Activated CD4-positive, alpha-beta T cell treated with anti-CD3 and anti-CD28 coated beads, Interleukin-2, amount 10 ng/mL, durations not matched to agents 24 days and 14 days (primary cell): ENCODE measurements at regions not wholly inside any gene's neighbourhood (a gene's known extent, or its start where the extent isn't known, plus 50 kb on each side); places are given as distances from the start of the nearest gene placed in this dataset.

Experiments used
- DNase-seq: peaks from one replicate; pipeline ENCODE4 v3.0.0; 2022
- H3K27ac Mint-ChIP-seq: one replicate; pipeline ENCODE4 v1.8.0; 2022; ENCODE audit warnings: mild to moderate bottlenecking, mixed read lengths
- H3K27me3 Mint-ChIP-seq: one replicate; pipeline ENCODE4 v1.8.0; 2022; ENCODE audit warnings: mixed read lengths
- H3K36me3 Mint-ChIP-seq: one replicate; pipeline ENCODE4 v1.8.0; 2022; ENCODE audit warnings: low read depth, mild to moderate bottlenecking, mixed read lengths
- H3K4me1 Mint-ChIP-seq: one replicate; pipeline ENCODE4 v1.8.0; 2021; ENCODE audit warnings: mixed read lengths
- H3K4me3 Mint-ChIP-seq: one replicate; pipeline ENCODE4 v1.8.0; 2022; ENCODE audit warnings: mild to moderate bottlenecking, moderate library complexity, mixed read lengths
- H3K9me3 Mint-ChIP-seq: one replicate; pipeline ENCODE4 v1.8.0; 2021; ENCODE audit warnings: mixed read lengths
- intact Hi-C: fragments of 100-400 bp; cut with micrococcal nuclease; formaldehyde crosslinking; loops from one replicate; pipeline ENCODE4 v1.15.1; 2023

DNA sequence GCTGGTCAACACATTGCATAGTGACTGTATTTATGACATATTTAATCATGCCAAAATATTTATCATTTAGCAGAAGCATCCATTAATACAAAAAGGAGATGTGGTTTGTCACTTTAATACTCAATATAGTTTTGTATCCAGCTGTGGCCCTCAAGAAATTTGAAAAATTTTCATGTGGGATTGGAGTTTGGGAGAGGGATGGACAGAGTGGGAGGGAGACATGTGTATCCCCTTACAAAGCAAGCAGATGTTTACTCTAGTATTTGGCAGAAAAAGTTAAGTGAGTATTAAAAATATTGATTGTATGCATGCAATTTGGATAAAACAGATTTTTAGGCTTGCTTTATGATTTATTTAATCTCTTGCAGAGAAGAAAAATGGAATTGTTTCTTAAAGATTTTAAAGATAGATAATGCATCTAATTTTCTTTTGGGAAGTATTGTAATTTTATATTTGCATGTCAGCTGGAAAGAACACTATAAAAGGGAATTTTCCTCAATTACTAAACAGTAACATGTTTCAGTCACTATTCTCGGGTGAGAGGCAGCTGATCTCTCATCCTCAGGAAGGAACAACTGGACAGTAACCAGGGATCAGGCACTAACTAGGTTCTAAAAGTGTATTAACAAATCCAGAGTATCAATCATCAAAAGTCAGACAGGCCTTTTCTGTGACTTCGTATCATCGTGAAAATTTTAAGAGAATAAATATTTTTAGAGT is 1184.7 kb upstream of the NXPH2 start:
- no peak for DNase-seq
- intact Hi-C loops = no loop called here
- peaks cover 6% of the 10 kb centered on the region for H3K9me3 Mint-ChIP-seq
- no peaks in the 10 kb centered on the region for H3K27me3 Mint-ChIP-seq
- H3K27ac Mint-ChIP-seq = no peak overlapping the region
- no peak overlapping the region for H3K4me3 Mint-ChIP-seq
- H3K36me3 Mint-ChIP-seq = no peaks in the 10 kb centered on the region
- H3K4me1 Mint-ChIP-seq = no peaks in the 10 kb centered on the region

DNA sequence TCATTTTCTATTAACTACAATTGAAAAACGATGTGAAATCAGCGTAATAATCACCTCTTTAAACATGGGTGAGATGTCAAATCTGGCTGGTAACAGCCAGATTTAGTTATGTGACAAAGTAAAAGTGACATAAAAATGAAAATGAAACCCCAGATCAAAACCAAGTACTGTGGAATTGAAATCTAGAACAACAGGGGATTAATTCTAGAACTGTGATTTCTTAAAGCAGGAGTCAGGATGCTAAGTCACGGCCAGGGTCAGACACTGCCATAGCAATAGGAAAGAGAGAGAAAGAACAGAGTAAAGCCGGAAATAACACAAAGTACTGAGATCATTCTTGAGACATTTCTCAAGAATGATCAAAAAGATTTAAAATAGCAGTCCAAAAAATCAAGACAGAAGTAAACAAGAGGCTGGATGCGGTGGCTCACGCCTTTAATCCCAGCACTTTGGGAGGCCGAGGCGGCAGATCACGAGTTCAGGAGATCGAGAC is 1183.7 kb upstream of the NXPH2 start:
- intact Hi-C loops = no loop called here

DNA sequence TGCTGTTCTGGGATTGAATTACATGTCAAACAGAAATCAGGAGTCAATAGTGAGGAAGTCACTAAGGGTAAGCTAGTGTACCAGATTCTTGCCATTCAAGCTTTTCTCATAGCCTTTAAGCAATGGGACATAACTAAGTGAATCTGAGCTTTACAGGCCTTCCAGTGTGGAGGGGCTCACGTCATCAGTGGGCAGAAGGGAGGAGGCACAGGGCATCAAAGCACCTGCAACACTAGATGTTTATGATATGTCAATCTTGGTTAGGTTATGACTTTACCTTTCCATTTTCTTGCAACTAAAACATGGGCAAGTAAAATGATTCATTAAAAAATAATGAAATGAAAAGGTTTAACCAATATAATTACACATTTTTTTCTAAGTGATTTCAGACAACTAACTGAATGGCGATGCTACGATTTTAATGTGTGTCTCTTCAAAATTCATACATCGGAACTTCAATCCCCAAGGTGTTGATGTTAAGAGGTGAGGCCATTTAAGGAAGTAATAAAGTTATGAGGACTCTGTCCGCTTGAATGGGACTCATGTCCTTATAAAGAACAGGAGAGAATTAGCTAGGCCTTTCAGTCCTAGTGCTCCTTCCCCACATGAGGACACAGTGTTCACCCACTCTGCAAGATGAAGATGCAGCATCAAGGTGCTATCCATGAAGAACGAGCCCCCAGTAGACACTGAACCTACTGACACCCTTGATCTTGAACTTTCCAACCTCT is 1169.2 kb upstream of the NXPH2 start:
- H3K27ac Mint-ChIP-seq = no peak overlapping the region
- intact Hi-C loops = no loop called here
- peaks cover 5% of the 10 kb centered on the region for H3K9me3 Mint-ChIP-seq
- no peaks in the 10 kb centered on the region for H3K36me3 Mint-ChIP-seq
- DNase-seq = no peak
- no peak overlapping the region for H3K4me3 Mint-ChIP-seq
- no peaks in the 10 kb centered on the region for H3K27me3 Mint-ChIP-seq
- H3K4me1 Mint-ChIP-seq = no peaks in the 10 kb centered on the region

More for the DNA sequence above, 1183.7 kb upstream of the NXPH2 start:
- no peaks in the 10 kb centered on the region for H3K4me1 Mint-ChIP-seq
- peaks cover 6% of the 10 kb centered on the region for H3K9me3 Mint-ChIP-seq
- no peak overlapping the region for H3K4me3 Mint-ChIP-seq
- no peak for DNase-seq
- H3K27ac Mint-ChIP-seq = no peak overlapping the region
- H3K27me3 Mint-ChIP-seq = no peaks in the 10 kb centered on the region
- H3K36me3 Mint-ChIP-seq = no peaks in the 10 kb centered on the region

DNA sequence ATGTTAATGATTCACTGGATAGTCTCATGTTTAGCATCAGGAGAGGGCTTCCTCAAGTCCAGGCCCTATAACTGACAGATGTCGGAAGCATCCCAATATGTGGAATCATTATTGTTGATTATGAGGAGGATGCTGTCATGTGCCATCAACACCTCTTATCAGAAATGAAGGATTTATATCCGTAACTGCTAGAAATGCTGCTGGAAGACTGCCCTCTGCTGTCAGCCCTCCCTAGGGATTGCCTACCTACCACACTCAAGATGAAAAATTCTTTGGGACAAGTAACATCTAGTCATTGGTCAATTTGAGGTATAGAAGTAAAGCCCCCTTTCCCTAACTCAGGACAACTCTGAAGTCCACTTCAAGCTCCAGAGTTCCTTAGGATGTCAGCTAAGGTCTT is 1166.5 kb upstream of the NXPH2 start:
- DNase-seq = no peak
- no peak overlapping the region for H3K27ac Mint-ChIP-seq
- intact Hi-C loops = no loop called here
- no peaks in the 10 kb centered on the region for H3K4me1 Mint-ChIP-seq
- H3K36me3 Mint-ChIP-seq = no peaks in the 10 kb centered on the region
- no peak overlapping the region for H3K4me3 Mint-ChIP-seq
- H3K27me3 Mint-ChIP-seq = no peaks in the 10 kb centered on the region
- peaks cover 5% of the 10 kb centered on the region for H3K9me3 Mint-ChIP-seq

DNA sequence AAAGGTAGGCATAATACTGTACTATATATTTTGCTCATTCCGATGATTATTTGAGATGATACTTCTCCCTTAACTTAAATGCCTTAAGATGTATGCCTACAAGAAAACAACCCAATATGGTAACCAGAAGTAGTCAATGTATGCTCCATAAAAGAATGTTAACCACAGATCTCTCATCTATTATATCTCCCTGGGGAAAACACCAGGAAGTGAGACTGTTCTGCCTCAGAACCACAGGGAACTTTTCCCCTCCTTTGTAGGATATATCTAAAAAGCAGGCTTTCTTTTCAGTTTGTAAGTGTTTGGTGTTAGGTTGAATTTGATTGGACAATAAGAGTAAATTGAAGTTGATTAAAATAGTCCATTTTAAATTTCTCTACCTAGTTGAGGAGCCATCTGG is 1160.5 kb upstream of the NXPH2 start:
- Mint-ChIP-seq H3K27me3 (no peaks in the 10 kb centered on the region), H3K36me3 (no peaks in the 10 kb centered on the region), H3K4me3 (no peak overlapping the region), H3K27ac (no peak overlapping the region), H3K4me1 (no peaks in the 10 kb centered on the region), H3K9me3 (peaks cover 3% of the 10 kb centered on the region)
- intact Hi-C loops = no loop called here
- DNase-seq = no peak

DNA sequence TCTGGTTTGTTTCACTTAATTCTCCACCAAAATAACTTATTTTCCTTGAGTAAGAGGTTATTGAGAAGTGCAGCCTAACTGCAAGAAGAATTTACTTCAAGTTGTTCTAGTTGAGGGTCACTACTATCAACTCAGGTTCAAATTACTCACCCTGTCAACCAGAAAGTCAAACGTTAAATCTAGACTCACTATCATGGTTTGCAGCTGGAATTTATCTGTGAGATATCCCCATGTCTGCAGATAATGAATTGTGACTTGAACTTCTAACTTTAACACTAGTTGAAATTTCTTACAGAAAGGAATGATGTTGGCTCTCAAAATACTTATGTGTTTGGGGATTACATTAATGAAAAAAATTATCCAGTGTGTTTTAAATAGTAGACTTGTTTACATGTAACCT is 1145.7 kb upstream of the NXPH2 start:
- H3K4me3 Mint-ChIP-seq = no peak overlapping the region
- intact Hi-C loops = no loop called here
- no peak for DNase-seq
- no peaks in the 10 kb centered on the region for H3K27me3 Mint-ChIP-seq
- H3K9me3 Mint-ChIP-seq = no peaks in the 10 kb centered on the region
- H3K27ac Mint-ChIP-seq = no peak overlapping the region
- no peaks in the 10 kb centered on the region for H3K36me3 Mint-ChIP-seq
- no peaks in the 10 kb centered on the region for H3K4me1 Mint-ChIP-seq

DNA sequence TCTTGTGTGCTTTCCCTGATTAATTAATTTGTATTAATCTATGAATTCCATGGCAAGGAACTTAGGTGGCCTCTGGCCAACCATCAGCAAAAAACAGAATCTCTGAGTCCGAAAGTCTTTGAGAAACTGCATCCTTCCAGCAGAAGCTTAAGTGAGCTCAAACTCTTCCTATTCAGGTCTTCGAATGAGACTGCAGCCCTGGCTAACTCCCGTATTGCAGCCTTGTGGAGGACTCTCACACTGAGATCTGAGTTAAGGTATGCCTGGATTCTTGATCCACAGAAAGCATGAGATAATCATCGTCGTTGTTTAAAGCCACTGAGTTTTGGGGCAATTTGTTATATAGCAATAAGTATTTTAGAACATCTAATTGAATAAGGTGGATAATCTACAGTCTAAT is 1143.9 kb upstream of the NXPH2 start:
- Mint-ChIP-seq H3K36me3 (no peaks in the 10 kb centered on the region), H3K27ac (no peak overlapping the region), H3K27me3 (no peaks in the 10 kb centered on the region), H3K9me3 (no peaks in the 10 kb centered on the region), H3K4me3 (no peak overlapping the region), H3K4me1 (no peaks in the 10 kb centered on the region)
- intact Hi-C loops = no loop called here
- no peak for DNase-seq

DNA sequence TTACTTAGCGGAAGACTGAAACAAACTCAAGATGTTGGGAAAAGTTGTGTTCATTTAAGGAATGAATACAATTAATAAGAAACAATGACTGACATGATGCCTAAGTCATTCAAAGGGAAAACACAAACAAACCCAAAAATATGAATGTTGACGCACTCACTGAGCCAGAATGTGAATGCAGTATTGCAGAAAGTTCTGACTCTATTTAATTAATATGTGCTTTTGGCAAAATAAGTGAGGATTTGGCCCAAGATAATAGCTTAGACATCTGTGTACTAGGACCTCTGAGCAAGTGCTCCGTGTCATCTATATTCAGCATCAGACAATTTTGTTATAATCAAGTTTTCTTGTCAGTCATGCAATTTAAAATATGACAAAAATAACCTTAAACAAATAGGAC is 1138.8 kb upstream of the NXPH2 start:
- no peaks in the 10 kb centered on the region for H3K9me3 Mint-ChIP-seq
- H3K36me3 Mint-ChIP-seq = no peaks in the 10 kb centered on the region
- H3K4me3 Mint-ChIP-seq = no peak overlapping the region
- intact Hi-C loops = no loop called here
- no peaks in the 10 kb centered on the region for H3K4me1 Mint-ChIP-seq
- H3K27me3 Mint-ChIP-seq = no peaks in the 10 kb centered on the region
- no peak for DNase-seq
- no peak overlapping the region for H3K27ac Mint-ChIP-seq

DNA sequence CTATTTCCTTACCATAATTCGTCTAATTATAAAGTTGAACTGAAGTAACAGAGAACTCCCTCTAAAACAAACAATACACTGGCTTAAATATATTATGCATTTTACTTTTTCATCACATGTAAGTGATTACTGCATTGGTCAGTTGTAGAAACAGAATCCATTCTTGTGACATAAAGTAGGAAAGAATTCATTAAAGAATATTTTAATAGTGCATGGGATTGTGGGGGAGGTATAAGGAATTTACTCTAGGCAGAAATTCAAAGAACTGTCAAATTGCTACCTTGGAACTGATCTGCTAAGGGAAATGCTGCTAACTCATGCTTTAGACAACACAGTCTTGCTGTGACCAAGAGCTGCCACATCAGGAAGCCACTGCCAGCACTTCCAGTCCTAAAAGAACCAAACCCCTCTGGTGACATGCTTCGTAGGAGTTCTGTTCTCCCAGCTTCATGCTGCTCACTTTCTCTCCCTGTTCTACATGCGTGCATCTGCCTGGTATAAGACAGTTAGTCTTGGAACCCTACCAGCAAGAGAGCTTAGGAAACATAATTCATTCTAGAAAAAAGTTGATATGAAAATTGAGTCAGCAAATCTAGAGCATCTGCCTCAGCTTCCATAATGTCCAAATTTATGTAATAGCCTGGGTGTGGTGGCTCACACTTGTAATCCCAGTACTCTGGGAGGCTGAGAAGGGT is 1137.6 kb upstream of the NXPH2 start:
- no peaks in the 10 kb centered on the region for H3K27me3 Mint-ChIP-seq
- no peak overlapping the region for H3K27ac Mint-ChIP-seq
- H3K4me3 Mint-ChIP-seq = no peak overlapping the region
- no peak for DNase-seq
- H3K9me3 Mint-ChIP-seq = peaks cover 2% of the 10 kb centered on the region
- H3K4me1 Mint-ChIP-seq = no peaks in the 10 kb centered on the region
- H3K36me3 Mint-ChIP-seq = no peaks in the 10 kb centered on the region
- intact Hi-C loops = no loop called here

DNA sequence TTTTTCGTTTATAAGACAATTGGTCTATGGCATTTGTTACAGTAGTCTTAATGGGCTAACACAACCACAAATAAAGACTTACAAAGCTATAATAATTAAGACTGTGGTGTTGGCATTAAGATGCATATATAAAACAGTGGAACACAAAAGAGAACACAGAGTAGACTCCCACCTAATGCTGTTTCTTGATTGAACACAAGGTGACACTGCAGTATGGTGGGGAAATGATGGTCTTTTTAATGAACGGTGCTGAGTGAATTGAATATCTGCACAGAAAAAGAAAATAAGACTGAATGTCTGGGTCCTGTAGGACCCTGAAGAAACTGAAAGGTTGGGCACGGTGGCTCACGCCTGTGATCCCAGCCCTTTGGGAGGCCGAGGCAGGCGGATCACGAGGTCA is 1136.6 kb upstream of the NXPH2 start:
- H3K4me3 Mint-ChIP-seq = no peak overlapping the region
- no peaks in the 10 kb centered on the region for H3K27me3 Mint-ChIP-seq
- peaks cover 7% of the 10 kb centered on the region for H3K9me3 Mint-ChIP-seq
- intact Hi-C loops = no loop called here
- DNase-seq = no peak
- H3K36me3 Mint-ChIP-seq = no peaks in the 10 kb centered on the region
- no peaks in the 10 kb centered on the region for H3K4me1 Mint-ChIP-seq
- no peak overlapping the region for H3K27ac Mint-ChIP-seq

DNA sequence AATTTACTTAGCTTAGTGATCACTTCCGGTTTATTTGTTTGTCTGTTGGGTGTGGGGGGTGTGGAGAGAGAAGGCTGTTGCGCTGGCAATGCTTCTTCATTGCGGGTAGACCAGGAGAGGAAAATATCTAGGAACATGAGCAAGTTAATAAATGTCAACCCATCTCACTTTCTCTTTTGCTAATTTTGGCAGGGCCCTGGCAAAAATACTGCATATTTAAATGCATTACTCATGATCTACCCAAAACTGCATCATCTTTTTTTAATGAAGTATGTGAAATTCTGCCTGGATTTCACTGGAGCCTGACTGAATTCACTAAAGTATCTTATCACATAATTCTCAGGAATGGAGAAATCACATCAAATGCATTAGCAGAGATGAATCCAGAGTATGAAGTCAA is 1131.0 kb upstream of the NXPH2 start:
- no peak for DNase-seq
- Mint-ChIP-seq H3K4me1 (no peaks in the 10 kb centered on the region), H3K4me3 (no peak overlapping the region), H3K27me3 (no peaks in the 10 kb centered on the region), H3K27ac (no peak overlapping the region), H3K9me3 (peaks cover 14% of the 10 kb centered on the region), H3K36me3 (no peaks in the 10 kb centered on the region)
- intact Hi-C loops = no loop called here

DNA sequence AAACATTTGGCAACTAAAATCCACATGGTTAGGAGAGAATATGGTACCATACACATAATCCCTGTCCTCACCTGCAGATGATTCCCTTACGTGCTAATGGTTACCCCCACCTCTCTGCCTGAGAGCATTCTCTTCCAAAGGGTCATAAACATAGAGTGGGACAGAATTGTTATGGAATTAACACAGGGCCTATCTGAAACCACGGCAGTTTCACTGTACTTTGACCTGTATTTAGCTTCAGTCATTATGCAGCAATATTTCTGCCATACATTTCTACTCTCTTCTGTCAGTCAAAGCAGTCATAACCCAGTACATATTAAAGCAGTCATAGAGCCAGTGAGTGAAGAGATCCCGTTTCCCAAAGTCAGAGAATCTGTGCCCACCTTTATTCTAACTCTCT is 1128.9 kb upstream of the NXPH2 start:
- no peak for DNase-seq
- Mint-ChIP-seq H3K36me3 (no peaks in the 10 kb centered on the region), H3K9me3 (peaks cover 14% of the 10 kb centered on the region), H3K27ac (no peak overlapping the region), H3K27me3 (no peaks in the 10 kb centered on the region), H3K4me3 (no peak overlapping the region), H3K4me1 (no peaks in the 10 kb centered on the region)
- intact Hi-C loops = no loop called here

DNA sequence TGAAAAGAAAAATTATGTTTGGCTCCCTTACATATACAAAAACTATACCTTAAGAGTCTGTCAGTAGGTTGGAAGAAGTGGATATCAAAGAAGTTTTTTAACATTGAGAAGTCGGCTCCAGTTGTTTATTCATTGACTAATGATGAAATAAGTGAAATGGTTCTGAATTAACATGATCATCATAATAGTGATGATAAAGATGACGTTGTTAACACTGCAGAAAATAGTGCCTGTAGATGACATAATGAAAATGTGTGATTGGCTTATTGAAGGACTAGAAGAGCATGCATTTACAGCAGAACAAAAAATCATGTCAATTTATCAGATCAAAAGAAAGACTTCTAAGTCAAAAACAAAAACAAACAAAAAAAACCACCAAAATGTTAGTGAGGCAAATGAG is 1125.4 kb upstream of the NXPH2 start:
- intact Hi-C loops = no loop called here
- no peak for DNase-seq
- Mint-ChIP-seq H3K9me3 (peaks cover 4% of the 10 kb centered on the region), H3K36me3 (no peaks in the 10 kb centered on the region), H3K4me3 (no peak overlapping the region), H3K27me3 (no peaks in the 10 kb centered on the region), H3K27ac (no peak overlapping the region), H3K4me1 (no peaks in the 10 kb centered on the region)

DNA sequence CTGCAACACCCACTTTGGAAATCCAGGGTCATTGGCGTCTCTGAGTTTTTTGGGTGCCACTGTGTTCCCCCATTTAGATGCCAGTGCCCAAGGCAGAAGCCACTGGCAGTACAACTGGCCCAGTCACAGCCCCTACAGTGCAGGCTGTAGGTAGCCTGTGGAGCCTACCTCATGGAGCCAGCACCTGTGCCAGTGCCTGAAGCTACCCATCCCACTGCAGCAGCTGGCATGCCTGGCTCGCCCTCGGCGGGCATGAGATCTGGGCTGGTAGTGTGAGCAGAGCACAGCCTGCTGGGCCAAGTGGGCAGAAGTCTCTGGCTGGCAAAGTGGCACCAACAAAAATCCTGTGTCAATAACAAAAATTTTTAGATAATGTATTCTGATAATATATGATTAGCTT is 1111.4 kb upstream of the NXPH2 start:
- intact Hi-C loops = no loop called here
- H3K36me3 Mint-ChIP-seq = no peaks in the 10 kb centered on the region

More for the DNA sequence above, 1111.4 kb upstream of the NXPH2 start:
- Mint-ChIP-seq H3K27me3 (no peaks in the 10 kb centered on the region), H3K27ac (no peak overlapping the region), H3K4me1 (no peaks in the 10 kb centered on the region), H3K4me3 (no peak overlapping the region), H3K9me3 (peaks cover 4% of the 10 kb centered on the region)
- no peak for DNase-seq
